NCI-H1417 treated with DMSO at 0.1 percent for 48 hours (cell line): ENCODE measurements at regions not wholly inside any gene's neighbourhood (a gene's known extent, or its start where the extent isn't known, plus 50 kb on each side); places are given as distances from the start of the nearest gene placed in this dataset.
"Not testable (repeated sequence)": the region's sequence is repeated elsewhere in the genome, so short reads cannot be mapped to it uniquely, and the experiment has no call there.

Source experiments
- DNase-seq: peaks from one replicate; lab custom pipeline; 2025; lab: John Stamatoyannopoulos, UW

GRCh38 chr5:51657340-51658240 is 274.3 kb downstream of the ISL1 start:
- no peak for DNase-seq

- no peak for DNase-seq
Measured at GRCh38 chr5:51661646-51662265, 278.5 kb downstream of the ISL1 start.

GRCh38 chr5:51664491-51665250 is 281.4 kb downstream of the ISL1 start:
- no peak for DNase-seq

- DNase-seq = no peak
Measured at GRCh38 chr5:51665251-51665593, 282.0 kb downstream of the ISL1 start.

- DNase-seq = no peak
Measured at GRCh38 chr5:51669095-51669494, 285.8 kb downstream of the ISL1 start.

- no peak for DNase-seq
Measured at GRCh38 chr5:51678330-51678729, 295.1 kb downstream of the ISL1 start.

DNA sequence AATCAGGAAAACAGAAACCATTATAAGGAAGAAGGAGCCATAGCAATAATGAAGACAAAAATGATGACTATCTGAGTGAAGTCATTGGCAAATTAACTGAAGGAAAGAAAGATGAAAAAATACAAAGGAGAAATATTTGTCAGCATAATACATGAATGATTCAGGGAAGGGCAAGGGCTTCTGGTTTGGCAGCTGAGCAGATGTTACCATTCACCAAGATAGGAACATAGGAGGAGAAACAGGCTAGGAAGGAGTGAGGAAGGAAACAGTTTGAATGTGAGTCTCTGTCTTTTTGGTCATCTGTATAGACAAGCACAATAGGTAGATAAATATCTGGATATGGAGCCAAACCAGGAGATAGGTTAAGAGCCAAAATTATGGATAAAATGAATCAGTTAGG is 296.0 kb downstream of the ISL1 start:
- DNase-seq = no peak

GRCh38 chr5:51684794-51685355 is 301.6 kb downstream of the ISL1 start:
- no peak for DNase-seq

GRCh38 chr5:51685419-51685818 is 302.2 kb downstream of the ISL1 start:
- DNase-seq = no peak

- no peak for DNase-seq
Measured at GRCh38 chr5:51686622-51687021, 303.4 kb downstream of the ISL1 start.

GRCh38 chr5:51691538-51692079 is 308.4 kb downstream of the ISL1 start:
- no peak for DNase-seq

DNA sequence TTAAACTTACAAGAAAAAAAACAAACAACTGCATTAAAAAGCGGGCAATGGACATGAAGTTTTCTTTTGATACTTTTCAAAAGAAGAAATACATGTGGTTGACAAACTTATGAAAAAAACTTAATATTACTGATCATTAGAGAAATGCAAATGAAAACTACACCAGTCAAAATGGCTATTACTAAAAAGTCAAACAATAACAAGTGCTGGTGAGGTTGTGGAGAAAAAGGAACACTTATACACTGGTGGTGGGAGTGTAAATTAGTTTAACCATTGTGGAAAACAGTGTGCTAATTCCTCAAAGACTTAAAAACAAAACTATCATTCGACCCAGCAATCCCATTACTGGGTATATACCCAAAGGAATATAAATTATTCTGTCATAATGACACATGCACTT is 311.6 kb downstream of the ISL1 start:
- DNase-seq = no peak

DNA sequence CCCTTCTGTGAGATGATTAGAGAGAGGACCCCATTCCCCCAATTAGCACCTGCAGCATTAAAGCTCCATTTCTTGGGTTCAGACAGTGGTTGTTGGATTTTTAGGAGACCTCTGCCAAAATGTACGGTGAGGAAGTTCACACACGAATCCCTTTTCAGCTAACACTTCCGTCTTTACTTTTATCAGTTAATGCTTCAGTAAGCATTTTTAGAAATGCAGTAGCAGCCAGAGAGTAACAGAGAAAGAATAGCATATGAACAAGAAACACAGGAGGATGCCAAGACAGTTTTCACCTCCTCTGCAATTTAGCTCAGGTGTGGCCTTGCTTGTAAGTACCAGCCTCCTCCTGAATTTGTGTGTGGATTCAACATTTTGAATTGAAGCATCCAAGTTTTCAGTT is 312.9 kb downstream of the ISL1 start:
- DNase-seq = no peak

- DNase-seq = not testable (repeated sequence)
Measured at GRCh38 chr5:51702046-51702445, 318.8 kb downstream of the ISL1 start.

DNA sequence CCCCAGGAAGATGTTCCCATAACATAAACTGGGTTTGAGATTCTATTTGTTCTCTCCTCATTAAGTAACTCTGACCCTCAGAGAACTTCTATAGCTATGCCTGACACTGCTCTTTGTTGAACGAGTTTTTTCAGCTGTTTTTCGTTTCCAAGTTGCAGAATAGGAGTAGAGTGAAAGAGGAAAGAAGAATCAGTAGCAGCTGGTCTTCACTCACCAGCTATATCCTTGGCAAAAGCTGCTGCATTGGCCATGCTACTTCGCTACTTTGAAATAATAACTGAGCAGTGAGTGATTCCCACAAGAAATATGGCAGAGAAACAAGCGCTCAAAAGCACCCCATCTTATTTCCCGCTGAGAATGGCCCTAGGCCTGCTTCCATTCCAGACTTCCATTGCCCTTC is 329.0 kb downstream of the ISL1 start:
- DNase-seq = no peak

DNA sequence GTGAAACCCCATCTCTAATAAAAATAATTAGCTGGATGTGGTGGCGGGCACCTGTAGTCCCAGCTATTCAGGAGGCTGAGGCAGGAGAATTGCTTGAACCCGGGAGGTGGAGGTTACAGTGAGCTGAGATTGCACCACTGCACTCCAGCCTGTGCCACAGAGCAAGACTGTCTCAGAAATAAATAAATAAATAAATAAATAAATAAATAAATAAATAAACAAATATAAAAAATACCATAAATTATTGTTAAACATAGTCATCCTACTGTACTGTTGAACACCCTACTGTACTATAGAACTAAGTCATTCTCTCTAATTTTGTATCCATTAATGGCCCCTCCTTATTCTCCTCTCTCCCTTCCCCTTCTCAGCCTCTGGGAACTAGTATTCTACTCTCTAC is 332.2 kb downstream of the ISL1 start:
- not testable (repeated sequence) for DNase-seq

- no peak for DNase-seq
Measured at GRCh38 chr5:51731421-51732029, 348.3 kb downstream of the ISL1 start.

DNA sequence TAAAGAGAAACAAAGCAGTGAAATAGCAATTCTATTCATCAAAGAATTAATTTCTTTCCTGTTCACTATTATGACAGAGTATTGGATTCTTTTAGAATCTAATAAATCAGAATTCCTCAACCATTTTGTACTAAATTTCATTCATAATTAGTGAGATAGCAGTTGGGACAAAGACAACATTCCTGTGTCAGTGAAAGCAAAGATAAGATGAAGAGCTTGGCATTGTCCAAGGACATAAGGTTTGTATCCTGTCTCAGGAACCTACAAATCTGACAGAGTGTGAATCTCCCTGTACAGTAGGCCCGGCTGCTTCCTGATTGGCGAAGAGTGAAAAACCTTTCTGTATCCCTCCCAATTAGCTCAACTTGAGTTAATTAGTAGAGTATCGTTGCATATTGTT is 349.1 kb downstream of the ISL1 start:
- DNase-seq = no peak

- DNase-seq = no peak
Measured at GRCh38 chr5:51734677-51735076, 351.4 kb downstream of the ISL1 start.

DNA sequence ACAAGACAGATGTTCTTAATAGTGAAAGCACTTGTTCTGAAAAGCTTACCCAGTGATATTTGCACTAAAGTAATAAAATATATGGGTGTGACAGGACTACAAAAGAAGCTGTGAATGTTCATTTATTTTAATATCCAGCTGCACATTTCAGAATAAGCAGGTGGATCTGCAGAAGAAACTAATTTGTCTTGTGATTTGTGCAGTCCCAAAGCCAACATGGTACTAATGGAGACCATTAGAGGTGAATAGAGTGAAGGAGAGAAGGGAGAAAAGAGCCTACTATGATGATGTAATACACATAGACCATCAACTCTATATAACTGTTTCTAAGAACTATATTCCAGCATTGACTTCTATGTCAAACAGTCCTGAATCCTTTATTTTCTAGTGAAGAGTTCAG is 362.8 kb downstream of the ISL1 start:
- DNase-seq = peak; percentile 16

GRCh38 chr5:51748647-51749046 is 365.4 kb downstream of the ISL1 start:
- no peak for DNase-seq
